ENCODE measurements at regions not wholly inside any gene's neighbourhood (a gene's known extent, or its start where the extent isn't known, plus 50 kb on each side); places are given as distances from the start of the nearest gene placed in this dataset.
"Not testable (repeated sequence)": the region's sequence is repeated elsewhere in the genome, so short reads cannot be mapped to it uniquely, and the experiment has no call there.

DNA sequence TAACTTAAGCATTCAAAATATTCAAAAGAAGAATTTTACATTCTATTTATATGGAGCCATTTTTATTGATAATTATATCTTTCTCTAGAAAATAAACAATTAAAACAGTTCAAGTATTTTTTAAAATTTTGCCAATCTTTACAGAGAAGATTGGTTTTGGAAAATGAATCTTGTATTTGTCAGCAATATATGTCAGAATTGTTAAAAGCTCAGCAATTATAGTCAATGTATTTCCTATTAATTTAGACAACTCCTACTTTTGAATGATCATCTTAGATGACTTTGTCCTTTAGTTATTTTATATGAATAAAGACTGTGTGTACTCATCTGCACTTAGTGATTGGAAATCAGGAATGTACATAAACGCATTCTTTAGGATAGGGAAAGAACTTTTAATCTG, 223.9 kb upstream of the MAD2L1 start:
- DNase-seq = no peak

DNA sequence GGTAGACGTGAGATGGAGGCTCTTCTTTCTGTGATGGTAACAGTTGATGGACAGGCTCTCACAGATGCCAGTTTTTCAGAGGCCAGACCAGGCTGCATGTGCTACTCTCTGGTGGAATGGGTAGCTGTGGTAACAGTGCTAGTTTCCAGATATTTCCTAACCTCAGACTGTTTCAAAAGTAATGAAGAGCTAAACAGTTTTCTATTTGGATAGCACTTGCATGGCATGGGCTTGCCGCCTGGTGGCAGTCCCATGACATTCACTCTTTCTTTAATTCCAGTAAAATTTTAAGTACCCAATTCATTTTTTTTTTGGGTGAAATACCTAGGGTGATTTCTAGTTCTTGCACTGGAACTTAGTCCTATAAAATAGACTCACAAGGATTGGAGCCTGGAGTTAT, 220.2 kb upstream of the MAD2L1 start:
- no peak for DNase-seq

DNA sequence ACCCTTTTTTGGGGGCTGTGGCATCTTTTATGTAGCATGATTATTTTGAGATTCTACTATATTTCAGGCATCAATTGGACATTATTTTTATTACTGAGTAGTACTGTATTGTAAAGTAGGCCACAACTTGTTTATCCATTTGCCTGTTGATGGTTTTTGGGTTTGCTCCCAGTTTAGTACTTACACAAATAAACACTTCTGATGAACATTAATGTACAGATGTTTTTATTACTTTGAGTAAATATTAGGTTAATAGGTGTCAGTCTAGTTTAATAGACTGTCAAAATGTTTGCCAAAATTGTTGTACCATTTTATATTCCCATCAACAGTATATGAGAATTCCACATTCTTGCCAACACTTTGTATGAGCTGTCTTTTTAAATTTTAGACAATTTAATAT, 214.9 kb upstream of the MAD2L1 start:
- no peak for DNase-seq

DNA sequence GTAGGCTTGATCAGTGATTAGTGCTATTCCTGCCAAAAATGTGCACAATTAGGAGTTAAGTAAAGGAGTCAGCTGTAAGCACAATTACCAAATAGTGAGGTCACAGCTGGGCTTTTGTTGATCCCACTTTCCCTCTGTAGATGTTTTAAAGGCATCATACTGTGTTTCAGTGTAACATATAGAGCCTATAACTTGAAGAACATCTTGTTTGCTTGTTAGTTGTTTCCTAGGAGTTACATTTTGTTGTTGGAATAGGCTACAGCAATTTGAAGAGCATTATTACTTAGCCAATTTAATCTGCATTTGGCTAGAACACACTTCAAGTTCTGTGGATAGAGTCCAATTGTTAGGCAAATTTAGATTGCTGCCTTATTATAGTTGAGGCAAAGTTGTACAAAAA, 210.7 kb upstream of the MAD2L1 start:
- no peak for DNase-seq

GRCh38 chr4:120266602-120267001, 200.0 kb upstream of the MAD2L1 start:
- no peak for DNase-seq

- DNase-seq = no peak
Measured at GRCh38 chr4:120263618-120264017, 197.0 kb upstream of the MAD2L1 start.

DNA sequence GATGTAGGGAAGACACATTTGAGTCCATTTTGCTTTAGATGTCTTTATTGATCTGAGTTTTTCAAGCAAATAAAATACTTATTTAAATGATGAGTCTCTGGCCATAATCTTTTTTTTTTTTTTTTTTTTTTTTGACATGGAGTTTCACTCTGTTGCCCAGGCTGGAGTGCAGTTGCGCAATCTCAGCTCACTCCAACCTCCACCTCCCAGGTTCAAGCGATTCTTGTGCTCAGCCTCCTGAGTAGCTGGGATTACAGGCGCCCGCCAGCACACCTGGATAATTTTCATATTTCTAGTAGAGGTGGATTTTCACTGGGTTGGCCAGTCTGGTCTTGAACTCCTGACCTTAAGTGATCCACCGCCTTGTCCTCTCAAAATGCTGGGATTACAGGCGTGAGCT, 194.5 kb upstream of the MAD2L1 start:
- no peak for DNase-seq

- DNase-seq = not testable (repeated sequence)
Measured at GRCh38 chr4:120256112-120256775, 189.6 kb upstream of the MAD2L1 start.

GRCh38 chr4:120238277-120238973, 171.8 kb upstream of the MAD2L1 start:
- DNase-seq = no peak

GRCh38 chr4:120236873-120237272, 170.2 kb upstream of the MAD2L1 start:
- no peak for DNase-seq

GRCh38 chr4:120232050-120232449, 165.4 kb upstream of the MAD2L1 start:
- DNase-seq = no peak

GRCh38 chr4:120228086-120228485, 161.4 kb upstream of the MAD2L1 start:
- no peak for DNase-seq

DNA sequence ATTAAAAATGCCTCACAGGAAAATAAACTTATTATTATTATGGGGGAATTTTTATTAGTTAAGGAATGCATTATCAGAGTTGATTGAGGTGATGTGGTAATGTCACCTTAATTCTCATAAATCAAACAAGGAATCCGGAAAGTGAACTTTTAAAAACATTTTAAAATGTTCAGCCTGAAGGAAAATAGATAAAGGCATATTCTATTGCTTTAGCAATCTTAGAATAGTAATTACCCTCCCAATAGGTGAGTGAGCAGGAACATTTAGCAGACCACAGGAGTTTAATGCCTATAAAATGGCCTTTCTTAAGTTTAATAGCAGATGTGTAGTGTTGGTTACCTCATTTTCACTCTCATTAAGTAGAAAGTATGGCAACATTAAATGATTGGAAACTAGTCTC, 160.9 kb upstream of the MAD2L1 start:
- no peak for DNase-seq

DNA sequence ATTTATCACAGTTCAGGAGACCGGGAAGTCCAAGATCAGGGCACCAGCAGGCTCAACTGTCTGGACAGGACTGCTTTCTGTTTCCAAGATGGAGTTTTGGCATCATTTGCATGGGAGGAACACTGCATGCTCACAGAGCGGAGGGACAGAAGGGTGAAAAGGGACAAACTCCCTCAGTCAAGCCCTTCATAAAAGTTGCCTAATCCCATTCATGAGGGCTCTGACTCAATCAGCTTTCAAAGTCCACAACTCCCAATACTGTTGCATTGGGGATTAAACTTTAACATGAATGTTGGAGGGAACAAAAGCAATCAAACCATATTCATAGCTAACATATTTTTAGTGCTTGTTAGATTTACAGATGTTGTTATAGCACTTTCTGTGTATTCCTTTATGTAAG, 158.9 kb upstream of the MAD2L1 start:
- no peak for DNase-seq

GRCh38 chr4:120218981-120219380, 152.3 kb upstream of the MAD2L1 start:
- DNase-seq = no peak

GRCh38 chr4:120215350-120215749, 148.7 kb upstream of the MAD2L1 start:
- DNase-seq = no peak

- no peak for DNase-seq
Measured at GRCh38 chr4:120211408-120212015, 144.9 kb upstream of the MAD2L1 start.

DNA sequence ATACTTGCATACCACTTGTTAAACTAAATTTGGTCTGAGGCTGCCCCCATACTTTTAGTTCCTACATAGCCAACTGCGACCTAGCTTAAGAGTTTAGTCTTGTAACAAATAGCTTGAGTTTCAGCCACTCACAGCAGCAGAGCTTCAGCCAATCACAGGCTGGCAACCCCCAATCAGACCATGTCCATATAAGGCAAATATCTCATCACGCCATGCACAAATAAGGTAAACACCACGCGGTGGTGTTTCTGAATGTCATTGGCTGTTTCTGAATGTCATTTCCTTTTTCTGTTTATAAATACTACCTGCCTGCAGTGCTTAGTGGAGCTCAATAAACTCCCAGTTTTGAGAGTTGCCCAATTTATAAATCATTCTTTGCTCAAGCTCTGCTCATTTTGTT, 143.1 kb upstream of the MAD2L1 start:
- no peak for DNase-seq

DNA sequence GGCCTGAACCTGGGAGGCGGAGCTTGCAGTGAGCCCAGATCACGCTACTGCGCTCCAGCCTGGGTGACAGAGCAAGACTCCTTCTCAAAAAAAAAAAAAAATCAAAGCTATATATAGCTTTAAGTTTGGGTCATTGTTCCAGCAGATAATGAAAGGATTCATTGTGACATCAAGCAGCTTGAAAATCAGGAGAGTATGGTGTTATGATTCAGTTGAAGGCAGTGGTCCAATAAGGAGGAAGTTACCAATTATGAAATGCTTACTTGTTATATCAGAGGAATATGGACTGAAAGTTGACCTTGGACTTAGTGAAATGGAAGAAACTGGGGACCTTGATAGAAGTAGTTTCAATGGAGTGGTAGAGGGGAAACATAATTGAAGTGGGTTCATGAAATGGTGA, 140.4 kb upstream of the MAD2L1 start:
- no peak for DNase-seq

- DNase-seq = no peak
Measured at GRCh38 chr4:120202222-120202621, 135.6 kb upstream of the MAD2L1 start.

- DNase-seq = not testable (repeated sequence)
Measured at GRCh38 chr4:120200573-120201110, 134.0 kb upstream of the MAD2L1 start.

- DNase-seq = no peak
Measured at GRCh38 chr4:120198411-120198810, 131.8 kb upstream of the MAD2L1 start.

- DNase-seq = no peak
Measured at GRCh38 chr4:120177603-120178002, 111.0 kb upstream of the MAD2L1 start.

DNA sequence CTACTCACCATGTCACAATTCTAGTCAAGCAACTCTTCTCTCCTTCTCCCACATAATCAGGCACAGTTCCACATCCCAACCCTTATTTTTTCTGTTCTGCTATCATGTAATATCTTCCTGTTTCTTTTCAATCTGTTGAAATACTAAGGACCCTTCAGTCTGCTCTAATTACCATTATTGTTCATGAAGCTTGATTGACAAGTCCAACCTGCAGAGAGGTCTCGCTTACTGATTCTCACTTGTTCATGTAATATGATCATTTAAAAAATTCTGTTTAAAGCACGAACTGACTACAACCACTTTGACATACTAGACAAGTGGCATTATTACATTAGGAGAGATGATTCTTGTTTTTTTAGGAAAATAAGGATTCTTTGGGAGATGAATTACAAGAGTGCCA, 108.6 kb upstream of the MAD2L1 start:
- no peak for DNase-seq
